A673 (cell line): ENCODE measurements at regions not wholly inside any gene's neighbourhood (a gene's known extent, or its start where the extent isn't known, plus 50 kb on each side); places are given as distances from the start of the nearest gene placed in this dataset.

Experiments
- BruUV-seq: library from RNA; stranded (reverse); fragments of 400-500 nt; replicated peaks from 2 replicates; lab custom pipeline; 2021; lab: Mats Ljungman, UMichigan
- CTCF ChIA-PET: fragments of 300-600 bp; sonication (Branson Sonifier 250); formaldehyde crosslinking; loops from one replicate; lab custom pipeline; 2022; ENCODE audit warnings: antibody characterized with exemption; lab: Charles Lee
- POLR2A ChIA-PET: fragments of 300-600 bp; sonication (Branson Sonifier 250); formaldehyde crosslinking; loops from one replicate; lab custom pipeline; 2022; ENCODE audit warnings: antibody characterized with exemption; ENCODE audit not compliant: low non-redundant PET; lab: Charles Lee
- DNase-seq: peaks from one replicate; pipeline ENCODE4 v3.0.0-alpha.2; 2015; ENCODE audit warnings: low spot score
- H3K27ac ChIP-seq: fragments of 200-600 bp; sonication (generic); 2 replicates; pipeline ENCODE4 v1.5.1; 2016; ENCODE audit warnings: mixed run types, low read depth, mild to moderate bottlenecking, mixed read lengths, antibody characterized with exemption, low read length; ENCODE audit not compliant: poor library complexity, severe bottlenecking
- H3K27me3 ChIP-seq: fragments of 200-600 bp; sonication (generic); replicated peaks from 2 replicates; pipeline ENCODE4 v1.6.1; 2017; ENCODE audit warnings: mixed run types, low read depth, mild to moderate bottlenecking, mixed read lengths, antibody characterized with exemption, low read length; ENCODE audit not compliant: insufficient read depth, poor library complexity
- H3K36me3 ChIP-seq: fragments of 200-600 bp; sonication (generic); 2 replicates; pipeline ENCODE4 v1.6.1; 2016; ENCODE audit warnings: mixed run types, mild to moderate bottlenecking, mixed read lengths, antibody characterized with exemption, low read length; ENCODE audit not compliant: insufficient read depth, poor library complexity, severe bottlenecking
- H3K4me1 ChIP-seq: fragments of 200-600 bp; sonication (generic); 2 replicates; pipeline ENCODE4 v1.6.1; 2017; ENCODE audit warnings: mixed run types, mild to moderate bottlenecking, mixed read lengths, antibody characterized with exemption, low read length; ENCODE audit not compliant: insufficient read depth, poor library complexity, severe bottlenecking
- H3K4me3 ChIP-seq: fragments of 200-600 bp; sonication (generic); 2 replicates; pipeline ENCODE4 v1.5.1; 2016; ENCODE audit warnings: low read depth, mixed run types, mild to moderate bottlenecking, mixed read lengths, low read length; ENCODE audit not compliant: poor library complexity, severe bottlenecking
- H3K9me3 ChIP-seq: fragments of 200-600 bp; sonication (generic); 2 replicates; pipeline ENCODE4 v1.6.1; 2016; ENCODE audit warnings: mixed run types, low read depth, mild to moderate bottlenecking, mixed read lengths, antibody characterized with exemption, low read length; ENCODE audit not compliant: poor library complexity, severe bottlenecking
- CTCF ChIP-seq: fragments of 300-800, 200-600 bp; sonication (generic); conservative IDR thresholded peaks from 2 replicates; pipeline ENCODE4 v1.5.1; 2017; ENCODE audit warnings: low read depth, mild to moderate bottlenecking, antibody characterized with exemption, low read length, moderate library complexity, mixed read lengths
- EZH2 ChIP-seq: fragments of 200-600 bp; sonication (generic); IDR thresholded peaks from 2 replicates; pipeline ENCODE4 v1.6.1; 2017; ENCODE audit warnings: borderline replicate concordance, low read depth, mild to moderate bottlenecking, mixed read lengths, antibody characterized with exemption, low read length; ENCODE audit not compliant: poor library complexity, severe bottlenecking
- intact Hi-C: fragments of 100-400 bp; cut with micrococcal nuclease; formaldehyde crosslinking; loops from one replicate; pipeline ENCODE4 v1.10.0; 2022; ENCODE audit not compliant: unreplicated experiment

- peaks cover 25% of the 10 kb centered on the region for H3K27me3 ChIP-seq
- POLR2A ChIA-PET, result no interaction called here
- TF ChIP-seq EZH2, result no peak
- TF ChIP-seq CTCF, result no peak
- no peak for DNase-seq
- H3K36me3 ChIP-seq, result no peaks in the 10 kb centered on the region
- H3K27ac ChIP-seq, result no peak overlapping the region
- CTCF ChIA-PET, result interaction anchor here (0.6 kb wide), 1 partner anchor 637 kb away, joined by 4 read pairs; no protein-coding TSS in a partner anchor
- H3K9me3 ChIP-seq, result no peaks in the 10 kb centered on the region
- no TSS peak for BruUV-seq
- H3K4me1 ChIP-seq, result no peaks in the 10 kb centered on the region
- H3K4me3 ChIP-seq, result no peak overlapping the region
- intact Hi-C loops, result no loop called here
Observed at GRCh38 chr20:59386809-59387208, 86.4 kb downstream of the EDN3 start.

- Histone ChIP-seq H3K27ac (no peak overlapping the region), H3K36me3 (no peaks in the 10 kb centered on the region), H3K9me3 (no peaks in the 10 kb centered on the region), H3K27me3 (peaks cover 16% of the 10 kb centered on the region), H3K4me3 (no peak overlapping the region), H3K4me1 (no peaks in the 10 kb centered on the region)
- DNase-seq, result no peak
- ChIA-PET POLR2A (no interaction called here), CTCF (no interaction called here)
- TF ChIP-seq CTCF (no peak), EZH2 (no peak)
- no TSS peak for BruUV-seq
- intact Hi-C loops, result no loop called here
Observed at GRCh38 chr20:59387891-59388290, 87.5 kb downstream of the EDN3 start.

DNA sequence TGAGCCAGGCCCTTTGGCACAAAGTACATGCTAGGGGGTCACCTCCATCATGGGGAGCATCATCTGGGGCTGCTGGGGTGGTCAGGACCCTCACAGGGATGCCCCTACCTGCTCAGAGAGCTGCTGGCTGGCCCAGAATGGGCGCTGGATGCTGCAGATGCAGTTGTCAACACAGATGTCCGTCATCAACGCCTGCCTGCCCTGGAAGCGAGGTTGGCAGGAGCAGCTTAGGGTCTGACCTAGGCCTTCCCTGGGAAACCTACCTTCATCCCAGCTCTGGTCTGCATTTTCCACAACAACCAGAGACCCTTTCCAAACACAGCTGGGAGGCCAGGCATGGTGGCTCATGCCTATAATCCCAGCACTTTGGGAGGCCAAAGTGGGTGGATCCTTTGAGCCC lies 88.0 kb downstream of the EDN3 start:
- no peak for TF ChIP-seq CTCF
- TF ChIP-seq EZH2, result no peak
- intact Hi-C loops, result no loop called here
- no peaks in the 10 kb centered on the region for H3K9me3 ChIP-seq
- no TSS peak for BruUV-seq
- POLR2A ChIA-PET, result no interaction called here
- no peaks in the 10 kb centered on the region for H3K36me3 ChIP-seq
- CTCF ChIA-PET, result no interaction called here
- H3K4me3 ChIP-seq, result no peak overlapping the region
- no peak for DNase-seq
- H3K27me3 ChIP-seq, result peaks cover 15% of the 10 kb centered on the region
- no peak overlapping the region for H3K27ac ChIP-seq
- H3K4me1 ChIP-seq, result no peaks in the 10 kb centered on the region
